Spleen (tissue), 11 donors: ENCODE measurements at regions not wholly inside any gene's neighbourhood (a gene's known extent, or its start where the extent isn't known, plus 50 kb on each side); places are given as distances from the start of the nearest gene placed in this dataset.

Experiments used
- DNase-seq: peaks from one replicate; pipeline ENCODE4 v3.0.0-alpha.2; 2020
- H3K27ac ChIP-seq, 8 donors: fragments of 200-600 bp; sonication (generic) in 7 of 8; 1 replicate in 4 of 8; 2 replicates in 4 of 8; pipeline versions ENCODE4 v1.5.0 to v1.8.0; 2016 to 2021; ENCODE audit warnings: inconsistent platforms in 4 of 8, mild to moderate bottlenecking in 4 of 8, moderate library complexity in 1 of 8
- H3K27me3 ChIP-seq, 7 donors: fragments of 200-600 bp; sonication (generic) in 6 of 7; replicated peaks in 1 of 7; 1 replicate in 4 of 7; 2 replicates in 3 of 7; pipeline versions ENCODE4 v1.5.0 to v1.8.0; 2016 to 2021; ENCODE audit warnings: inconsistent platforms in 3 of 7, mild to moderate bottlenecking in 1 of 7
- H3K36me3 ChIP-seq, 6 donors: fragments of 200-600 bp; sonication (generic) in 5 of 6; 1 replicate in 4 of 6; 2 replicates in 2 of 6; pipeline versions ENCODE4 v1.5.0 to v1.8.0; 2016 to 2021; ENCODE audit warnings: inconsistent platforms in 2 of 6
- H3K4me1 ChIP-seq, 6 donors: fragments of 200-600 bp; sonication (generic) in 5 of 6; 1 replicate in 3 of 6; 2 replicates in 3 of 6; pipeline versions ENCODE4 v1.5.0 to v1.8.0; 2016 to 2021; ENCODE audit warnings: inconsistent platforms in 3 of 6
- H3K4me3 ChIP-seq, 8 donors: fragments of 200-600 bp; sonication (generic) in 7 of 8; 1 replicate in 4 of 8; 2 replicates in 4 of 8; pipeline versions ENCODE4 v1.5.0 to v1.8.0; 2016 to 2021; ENCODE audit warnings: inconsistent platforms in 4 of 8, mild to moderate bottlenecking in 4 of 8, moderate library complexity in 2 of 8
- H3K9me3 ChIP-seq, 8 donors: fragments of 200-600 bp; sonication (generic) in 7 of 8; 1 replicate in 4 of 8; 2 replicates in 4 of 8; pipeline versions ENCODE4 v1.5.0 to v1.8.0; 2016 to 2021; ENCODE audit warnings: inconsistent platforms in 4 of 8
- POLR2A ChIP-seq, 3 donors: fragments of 450-650 bp; IDR thresholded peaks; one replicate each; pipeline ENCODE4 v1.5.1; 2017; ENCODE audit warnings: antibody characterized with exemption in 3 of 3, mild to moderate bottlenecking in 1 of 3
- POLR2AphosphoS5 ChIP-seq, 3 donors: sonication (generic); formaldehyde crosslinking; IDR thresholded peaks; one replicate each; pipeline ENCODE4 v1.5.1; 2017; ENCODE audit warnings: antibody characterized with exemption in 3 of 3
- WGBS, 5 donors: extraction: QIAGEN DNeasy Blood & Tissue Kit in 3 of 5; methylation state at CpG; one replicate each; pipeline versions ENCODE4 v1.1.5 to v1.1.7; 2013 to 2018; 5-methylcytosine and 5-hydroxymethylcytosine counted together
- intact Hi-C: fragments of 100-400 bp; cut with DNase I; formaldehyde crosslinking; loops from one replicate; pipeline ENCODE4 v1.15.0; 2023; ENCODE audit warnings: low total_unique reads
- TF ChIP-seq, protein P1 (sequence below), 11 experiments: fragments of 200-600 bp in 7 of 11; fragments of 450-650 bp in 4 of 11; sonication (generic) in 4 of 11; IDR thresholded peaks in 8 of 11; conservative IDR thresholded peaks in 3 of 11; 1 replicate in 7 of 11; 2 replicates in 4 of 11; pipeline versions ENCODE4 v1.4.0 to v1.8.0; 2016 to 2021; ENCODE audit warnings: antibody characterized with exemption in 11 of 11, inconsistent platforms in 4 of 11, mild to moderate bottlenecking in 1 of 11
- donor health status: healthy with polysubstance abuse.
- donor health status: DM: no; HTN: no; CAD: no; lungs with moderate emphysema.
- donor health status: DM: no; HTN: no; CAD: no.
- donor health status: Bipolar disorder and iron deficiency.
- donor health status: healthy.
- donor health status: DM: no; HTN: no; CAD: no.
- donor health status: DM: yes; HTN: yes; CAD: no.

DNA sequence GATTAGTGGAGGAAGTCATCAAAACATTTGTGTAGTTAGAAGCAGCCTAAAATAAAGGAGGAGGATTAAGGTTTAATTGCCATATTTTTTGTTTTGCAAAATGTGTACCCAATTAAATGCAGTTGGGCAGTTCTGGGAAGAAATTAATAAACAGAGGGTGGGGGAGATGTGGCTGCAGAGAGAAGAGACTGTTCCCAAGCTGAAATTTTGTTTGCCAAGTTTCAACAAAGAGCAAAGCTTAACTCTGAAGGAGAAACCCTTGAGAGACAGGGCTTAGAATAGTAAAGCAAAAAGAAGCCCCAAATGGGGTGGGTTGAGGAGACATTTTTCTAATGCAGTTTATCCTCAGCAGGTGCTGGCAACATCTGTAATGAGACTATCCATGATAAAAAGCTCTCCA is 298.0 kb upstream of the NRP1 start:
- TF ChIP-seq POLR2AphosphoS5 (IDR thresholded peaks at IDR 0.05) (no peak), POLR2A (IDR thresholded peaks at IDR 0.05) (no peak)
- TF ChIP-seq, protein P1, sequence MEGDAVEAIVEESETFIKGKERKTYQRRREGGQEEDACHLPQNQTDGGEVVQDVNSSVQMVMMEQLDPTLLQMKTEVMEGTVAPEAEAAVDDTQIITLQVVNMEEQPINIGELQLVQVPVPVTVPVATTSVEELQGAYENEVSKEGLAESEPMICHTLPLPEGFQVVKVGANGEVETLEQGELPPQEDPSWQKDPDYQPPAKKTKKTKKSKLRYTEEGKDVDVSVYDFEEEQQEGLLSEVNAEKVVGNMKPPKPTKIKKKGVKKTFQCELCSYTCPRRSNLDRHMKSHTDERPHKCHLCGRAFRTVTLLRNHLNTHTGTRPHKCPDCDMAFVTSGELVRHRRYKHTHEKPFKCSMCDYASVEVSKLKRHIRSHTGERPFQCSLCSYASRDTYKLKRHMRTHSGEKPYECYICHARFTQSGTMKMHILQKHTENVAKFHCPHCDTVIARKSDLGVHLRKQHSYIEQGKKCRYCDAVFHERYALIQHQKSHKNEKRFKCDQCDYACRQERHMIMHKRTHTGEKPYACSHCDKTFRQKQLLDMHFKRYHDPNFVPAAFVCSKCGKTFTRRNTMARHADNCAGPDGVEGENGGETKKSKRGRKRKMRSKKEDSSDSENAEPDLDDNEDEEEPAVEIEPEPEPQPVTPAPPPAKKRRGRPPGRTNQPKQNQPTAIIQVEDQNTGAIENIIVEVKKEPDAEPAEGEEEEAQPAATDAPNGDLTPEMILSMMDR (IDR thresholded peaks at IDR 0.05 in 8 of 11, conservative IDR thresholded peaks at IDR 0.05 in 3 of 11), result no peak

GRCh38 chr10:33631991-33632390 is 297.5 kb upstream of the NRP1 start:
- no peak for DNase-seq

More for the DNA sequence above, 298.0 kb upstream of the NRP1 start:
- Histone ChIP-seq H3K9me3 (peaks cover 0 to 4% (median 0%) of the 10 kb centered on the region in 8 donors), H3K4me1 (no peaks in the 10 kb centered on the region), H3K27ac (no peak overlapping the region), H3K36me3 (no peaks in the 10 kb centered on the region), H3K27me3 (no peaks in the 10 kb centered on the region), H3K4me3 (no peak overlapping the region)
- DNase-seq, result no peak
- intact Hi-C loops, result no loop called here

GRCh38 chr10:33630761-33631160 is 296.3 kb upstream of the NRP1 start:
- Histone ChIP-seq H3K27ac (no peak overlapping the region), H3K27me3 (no peaks in the 10 kb centered on the region), H3K9me3 (no peaks in the 10 kb centered on the region), H3K4me3 (no peak overlapping the region), H3K36me3 (no peaks in the 10 kb centered on the region), H3K4me1 (no peaks in the 10 kb centered on the region)
- no peak for DNase-seq
- WGBS, 5 donors, result 75 to 95% (median 86%) methylated on average over 2 of the region's 2 CpGs
- intact Hi-C loops, result no loop called here
- TF ChIP-seq, protein P1 (IDR thresholded peaks at IDR 0.05 in 8 of 11, conservative IDR thresholded peaks at IDR 0.05 in 3 of 11), result no peak
- TF ChIP-seq POLR2A (IDR thresholded peaks at IDR 0.05) (no peak), POLR2AphosphoS5 (IDR thresholded peaks at IDR 0.05) (no peak)

More at GRCh38 chr10:33631991-33632390, 297.5 kb upstream of the NRP1 start:
- Histone ChIP-seq H3K27me3 (no peaks in the 10 kb centered on the region), H3K9me3 (peaks cover 0 to 2% (median 0%) of the 10 kb centered on the region in 8 donors), H3K4me1 (no peaks in the 10 kb centered on the region), H3K4me3 (no peak overlapping the region), H3K36me3 (no peaks in the 10 kb centered on the region), H3K27ac (peak overlapping the region in 1 of 8 donors; percentile 15)
- intact Hi-C loops, result no loop called here
- TF ChIP-seq POLR2A (IDR thresholded peaks at IDR 0.05), result no peak
- no peak for TF ChIP-seq POLR2AphosphoS5 (IDR thresholded peaks at IDR 0.05)
- TF ChIP-seq, protein P1 (IDR thresholded peaks at IDR 0.05 in 8 of 11, conservative IDR thresholded peaks at IDR 0.05 in 3 of 11), result no peak
- WGBS, 5 donors, result 76 to 82% (median 80%) methylated on average over 1 to 3 of the region's 3 CpGs

GRCh38 chr10:33627611-33628010 is 293.1 kb upstream of the NRP1 start:
- Histone ChIP-seq H3K4me3 (no peak overlapping the region), H3K4me1 (no peaks in the 10 kb centered on the region), H3K27ac (no peak overlapping the region), H3K27me3 (no peaks in the 10 kb centered on the region), H3K36me3 (no peaks in the 10 kb centered on the region), H3K9me3 (no peaks in the 10 kb centered on the region)
- intact Hi-C loops, result no loop called here
- 75 to 89% (median 80%) methylated on average over 5 of the region's 5 CpGs for WGBS, 5 donors
- DNase-seq, result no peak
- TF ChIP-seq POLR2AphosphoS5 (IDR thresholded peaks at IDR 0.05), result no peak
- no peak for TF ChIP-seq POLR2A (IDR thresholded peaks at IDR 0.05)
- TF ChIP-seq, protein P1 (IDR thresholded peaks at IDR 0.05 in 8 of 11, conservative IDR thresholded peaks at IDR 0.05 in 3 of 11), result no peak
